ENCODE measurements at regions not wholly inside any gene's neighbourhood (a gene's known extent, or its start where the extent isn't known, plus 50 kb on each side); places are given as distances from the start of the nearest gene placed in this dataset.
"Not testable (repeated sequence)": the region's sequence is repeated elsewhere in the genome, so short reads cannot be mapped to it uniquely, and the experiment has no call there.

DNA sequence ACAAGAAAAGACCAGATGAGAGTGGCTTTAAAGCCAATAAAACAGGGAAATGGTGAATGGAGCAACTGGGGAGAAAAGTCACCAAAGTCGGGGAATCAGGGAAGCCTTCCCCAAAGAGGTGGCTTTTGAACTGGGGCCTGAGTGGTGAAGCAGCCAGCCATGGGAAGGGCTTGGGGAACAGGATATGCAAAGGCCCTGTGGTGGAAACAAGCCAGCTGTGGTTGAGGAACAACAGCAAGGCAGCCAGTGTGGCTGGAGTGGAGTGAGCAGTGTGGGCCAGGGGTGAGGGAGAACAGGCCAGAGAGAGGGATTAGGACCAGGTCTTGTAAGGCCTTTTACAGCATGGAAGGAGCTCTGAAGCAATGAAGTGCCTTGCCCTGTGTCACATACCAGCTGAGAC is 51.0 kb upstream of the ROPN1B start:
- TF ChIP-seq, protein P1, sequence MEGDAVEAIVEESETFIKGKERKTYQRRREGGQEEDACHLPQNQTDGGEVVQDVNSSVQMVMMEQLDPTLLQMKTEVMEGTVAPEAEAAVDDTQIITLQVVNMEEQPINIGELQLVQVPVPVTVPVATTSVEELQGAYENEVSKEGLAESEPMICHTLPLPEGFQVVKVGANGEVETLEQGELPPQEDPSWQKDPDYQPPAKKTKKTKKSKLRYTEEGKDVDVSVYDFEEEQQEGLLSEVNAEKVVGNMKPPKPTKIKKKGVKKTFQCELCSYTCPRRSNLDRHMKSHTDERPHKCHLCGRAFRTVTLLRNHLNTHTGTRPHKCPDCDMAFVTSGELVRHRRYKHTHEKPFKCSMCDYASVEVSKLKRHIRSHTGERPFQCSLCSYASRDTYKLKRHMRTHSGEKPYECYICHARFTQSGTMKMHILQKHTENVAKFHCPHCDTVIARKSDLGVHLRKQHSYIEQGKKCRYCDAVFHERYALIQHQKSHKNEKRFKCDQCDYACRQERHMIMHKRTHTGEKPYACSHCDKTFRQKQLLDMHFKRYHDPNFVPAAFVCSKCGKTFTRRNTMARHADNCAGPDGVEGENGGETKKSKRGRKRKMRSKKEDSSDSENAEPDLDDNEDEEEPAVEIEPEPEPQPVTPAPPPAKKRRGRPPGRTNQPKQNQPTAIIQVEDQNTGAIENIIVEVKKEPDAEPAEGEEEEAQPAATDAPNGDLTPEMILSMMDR (IDR thresholded peaks at IDR 0.05; ENCODE audit: insufficient read depth, low read length), result not testable (repeated sequence)
- TF ChIP-seq POLR2AphosphoS5 (IDR thresholded peaks at IDR 0.05; ENCODE audit: low read depth), result not testable (repeated sequence)
